Ishikawa (cell line): ENCODE measurements at regions not wholly inside any gene's neighbourhood (a gene's known extent, or its start where the extent isn't known, plus 50 kb on each side); places are given as distances from the start of the nearest gene placed in this dataset.

Experiments
- CEBPB ChIP-seq: IDR thresholded peaks from 2 replicates; pipeline ENCODE4 v1.6.1; 2012
- CREB1 ChIP-seq: IDR thresholded peaks from 2 replicates; pipeline ENCODE4 v1.6.1; 2012; ENCODE audit warnings: low read depth
- EGR1 ChIP-seq: IDR thresholded peaks from 2 replicates; pipeline ENCODE4 v1.6.1; 2012
- EP300 ChIP-seq: IDR thresholded peaks from 2 replicates; pipeline ENCODE4 v1.6.1; 2012; ENCODE audit warnings: borderline replicate concordance
- FOXM1 ChIP-seq: IDR thresholded peaks from 2 replicates; pipeline ENCODE4 v1.6.1; 2012; ENCODE audit warnings: low read depth, borderline replicate concordance
- NFIC ChIP-seq: IDR thresholded peaks from 2 replicates; pipeline ENCODE4 v1.6.1; 2012
- RAD21 ChIP-seq: IDR thresholded peaks from 2 replicates; pipeline ENCODE4 v1.6.1; 2012; ENCODE audit warnings: low read depth
- TAF1 ChIP-seq: IDR thresholded peaks from 2 replicates; pipeline ENCODE4 v1.6.1; 2012; ENCODE audit warnings: low read depth, mild to moderate bottlenecking
- TCF12 ChIP-seq: IDR thresholded peaks from 2 replicates; pipeline ENCODE4 v1.6.1; 2012; ENCODE audit warnings: low read depth
- TEAD4 ChIP-seq: IDR thresholded peaks from 2 replicates; pipeline ENCODE4 v1.6.1; 2012
- YY1 ChIP-seq: IDR thresholded peaks from 2 replicates; pipeline ENCODE4 v1.6.1; 2012; ENCODE audit warnings: low read depth
- ZBTB7A ChIP-seq: IDR thresholded peaks from 2 replicates; pipeline ENCODE4 v1.6.1; 2012; ENCODE audit warnings: low read depth
- TF ChIP-seq, protein P1 (sequence below): IDR thresholded peaks from 2 replicates; pipeline ENCODE4 v1.6.1; 2012
- TF ChIP-seq, protein P2 (sequence below): IDR thresholded peaks from 2 replicates; pipeline ENCODE4 v1.6.1; 2012
- TF ChIP-seq, protein P3 (sequence below): IDR thresholded peaks from 2 replicates; pipeline ENCODE4 v1.6.1; 2012; ENCODE audit warnings: low read depth, mild to moderate bottlenecking

DNA sequence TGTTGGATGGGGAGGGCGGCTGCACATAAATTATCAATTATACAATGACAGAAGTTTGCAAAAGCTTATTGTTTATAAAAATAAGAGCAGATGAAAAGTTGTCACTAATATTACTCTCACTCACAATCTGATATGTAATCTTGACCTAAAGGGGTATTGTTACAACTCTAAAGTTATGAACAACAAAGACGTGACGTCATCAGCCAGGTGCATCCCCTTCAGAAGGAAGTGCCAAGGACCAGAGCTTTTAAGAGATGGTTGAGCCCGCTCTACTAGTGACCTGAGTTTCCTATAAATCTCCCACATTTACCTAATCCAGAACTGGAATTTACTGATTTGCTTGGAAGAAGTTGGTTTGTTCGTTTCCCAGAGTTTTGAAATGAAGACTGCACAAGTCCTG is 247.7 kb upstream of the MGMT start:
- no peak for TF ChIP-seq TEAD4
- TF ChIP-seq CEBPB, result no peak
- no peak for TF ChIP-seq RAD21
- TF ChIP-seq TAF1, result no peak
- TF ChIP-seq, protein P1, sequence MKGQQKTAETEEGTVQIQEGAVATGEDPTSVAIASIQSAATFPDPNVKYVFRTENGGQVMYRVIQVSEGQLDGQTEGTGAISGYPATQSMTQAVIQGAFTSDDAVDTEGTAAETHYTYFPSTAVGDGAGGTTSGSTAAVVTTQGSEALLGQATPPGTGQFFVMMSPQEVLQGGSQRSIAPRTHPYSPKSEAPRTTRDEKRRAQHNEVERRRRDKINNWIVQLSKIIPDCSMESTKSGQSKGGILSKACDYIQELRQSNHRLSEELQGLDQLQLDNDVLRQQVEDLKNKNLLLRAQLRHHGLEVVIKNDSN, result no peak
- TF ChIP-seq YY1, result no peak
- no peak for TF ChIP-seq EGR1
- no peak for TF ChIP-seq TCF12
- no peak for TF ChIP-seq FOXM1
- TF ChIP-seq, protein P2, sequence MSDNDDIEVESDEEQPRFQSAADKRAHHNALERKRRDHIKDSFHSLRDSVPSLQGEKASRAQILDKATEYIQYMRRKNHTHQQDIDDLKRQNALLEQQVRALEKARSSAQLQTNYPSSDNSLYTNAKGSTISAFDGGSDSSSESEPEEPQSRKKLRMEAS, result no peak
- no peak for TF ChIP-seq NFIC
- no peak for TF ChIP-seq EP300
- no peak for TF ChIP-seq ZBTB7A
- TF ChIP-seq, protein P3, sequence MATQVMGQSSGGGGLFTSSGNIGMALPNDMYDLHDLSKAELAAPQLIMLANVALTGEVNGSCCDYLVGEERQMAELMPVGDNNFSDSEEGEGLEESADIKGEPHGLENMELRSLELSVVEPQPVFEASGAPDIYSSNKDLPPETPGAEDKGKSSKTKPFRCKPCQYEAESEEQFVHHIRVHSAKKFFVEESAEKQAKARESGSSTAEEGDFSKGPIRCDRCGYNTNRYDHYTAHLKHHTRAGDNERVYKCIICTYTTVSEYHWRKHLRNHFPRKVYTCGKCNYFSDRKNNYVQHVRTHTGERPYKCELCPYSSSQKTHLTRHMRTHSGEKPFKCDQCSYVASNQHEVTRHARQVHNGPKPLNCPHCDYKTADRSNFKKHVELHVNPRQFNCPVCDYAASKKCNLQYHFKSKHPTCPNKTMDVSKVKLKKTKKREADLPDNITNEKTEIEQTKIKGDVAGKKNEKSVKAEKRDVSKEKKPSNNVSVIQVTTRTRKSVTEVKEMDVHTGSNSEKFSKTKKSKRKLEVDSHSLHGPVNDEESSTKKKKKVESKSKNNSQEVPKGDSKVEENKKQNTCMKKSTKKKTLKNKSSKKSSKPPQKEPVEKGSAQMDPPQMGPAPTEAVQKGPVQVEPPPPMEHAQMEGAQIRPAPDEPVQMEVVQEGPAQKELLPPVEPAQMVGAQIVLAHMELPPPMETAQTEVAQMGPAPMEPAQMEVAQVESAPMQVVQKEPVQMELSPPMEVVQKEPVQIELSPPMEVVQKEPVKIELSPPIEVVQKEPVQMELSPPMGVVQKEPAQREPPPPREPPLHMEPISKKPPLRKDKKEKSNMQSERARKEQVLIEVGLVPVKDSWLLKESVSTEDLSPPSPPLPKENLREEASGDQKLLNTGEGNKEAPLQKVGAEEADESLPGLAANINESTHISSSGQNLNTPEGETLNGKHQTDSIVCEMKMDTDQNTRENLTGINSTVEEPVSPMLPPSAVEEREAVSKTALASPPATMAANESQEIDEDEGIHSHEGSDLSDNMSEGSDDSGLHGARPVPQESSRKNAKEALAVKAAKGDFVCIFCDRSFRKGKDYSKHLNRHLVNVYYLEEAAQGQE, result no peak
- TF ChIP-seq CREB1, result no peak

DNA sequence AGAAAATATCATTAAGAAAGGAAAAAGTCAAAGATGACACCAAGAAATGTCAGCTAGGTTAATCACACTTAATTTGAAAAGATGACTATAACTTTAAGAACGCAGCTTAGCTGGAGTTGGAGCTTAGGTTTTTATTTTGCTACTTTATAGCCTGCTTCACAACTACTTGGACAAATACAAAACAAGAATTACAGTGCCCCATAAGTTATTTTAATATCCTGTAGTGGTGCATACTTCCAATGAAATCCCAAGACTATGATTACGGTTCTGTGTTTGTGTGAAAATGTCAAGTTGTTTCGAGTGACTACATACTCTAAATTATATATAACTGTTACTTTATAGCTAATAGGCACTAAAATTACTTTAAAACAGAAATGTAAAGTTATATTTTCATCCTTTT is 244.6 kb upstream of the MGMT start:
- no peak for TF ChIP-seq TCF12
- TF ChIP-seq, protein P2, result no peak
- TF ChIP-seq EGR1, result no peak
- TF ChIP-seq CEBPB, result no peak
- TF ChIP-seq, protein P1, result no peak
- TF ChIP-seq NFIC, result no peak
- TF ChIP-seq ZBTB7A, result no peak
- no peak for TF ChIP-seq FOXM1
- no peak for TF ChIP-seq YY1

DNA sequence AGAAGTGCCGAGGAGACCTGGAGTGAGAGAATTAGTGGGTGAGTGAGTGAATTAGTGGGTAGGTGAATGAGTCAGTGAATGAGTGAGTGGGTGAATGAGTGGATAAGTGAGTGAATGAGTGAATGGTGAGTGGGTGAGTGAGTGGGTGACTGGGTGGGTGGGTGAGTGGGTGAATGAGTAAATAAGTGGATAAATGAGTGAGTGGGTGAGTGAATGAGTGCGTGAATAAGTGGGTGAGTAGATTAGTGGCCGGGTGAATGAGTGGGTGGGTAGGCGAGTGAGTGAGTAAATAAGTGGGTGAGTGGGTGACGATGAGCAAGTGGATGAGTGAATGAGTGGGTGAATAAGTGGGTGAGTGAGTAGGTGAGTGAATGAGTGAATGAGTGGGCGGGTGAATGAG is 243.7 kb upstream of the MGMT start:
- TF ChIP-seq, protein P3, result no peak
- TF ChIP-seq EGR1 (no peak), RAD21 (no peak), YY1 (no peak), TCF12 (no peak), TEAD4 (no peak), ZBTB7A (no peak), CEBPB (no peak), TAF1 (no peak), EP300 (no peak), FOXM1 (no peak), CREB1 (no peak), NFIC (no peak)
- TF ChIP-seq, protein P2, result no peak
- TF ChIP-seq, protein P1, result no peak

DNA sequence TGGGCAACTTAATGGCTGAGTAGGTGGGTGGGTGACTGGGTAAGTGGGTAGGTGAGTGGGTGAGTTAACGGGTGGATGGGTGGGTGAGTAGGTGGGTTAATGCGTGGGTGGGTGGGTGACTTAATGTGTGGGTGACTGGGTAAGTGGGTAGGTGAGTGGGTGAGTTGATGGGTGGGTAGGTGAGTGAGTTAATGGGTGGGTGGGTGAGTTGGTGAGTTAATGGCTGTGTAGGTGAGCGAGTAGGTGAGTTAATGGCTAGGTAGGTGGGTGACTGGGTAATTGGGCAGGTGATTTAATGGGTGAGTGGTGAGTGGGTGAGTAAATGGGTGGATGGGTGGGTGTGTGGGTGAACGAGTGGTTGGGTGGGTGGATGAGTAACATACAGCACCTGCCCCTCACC is 243.0 kb upstream of the MGMT start:
- TF ChIP-seq TEAD4, result no peak
- no peak for TF ChIP-seq TCF12
- no peak for TF ChIP-seq RAD21
- TF ChIP-seq CREB1, result no peak
- TF ChIP-seq, protein P2, result no peak
- TF ChIP-seq EGR1, result no peak
- TF ChIP-seq NFIC, result no peak
- TF ChIP-seq, protein P3, result no peak
- TF ChIP-seq EP300, result no peak
- no peak for TF ChIP-seq FOXM1
- no peak for TF ChIP-seq YY1
- no peak for TF ChIP-seq CEBPB
- no peak for TF ChIP-seq TAF1
- TF ChIP-seq, protein P1, result no peak
- no peak for TF ChIP-seq ZBTB7A
